ENCODE measurements at regions not wholly inside any gene's neighbourhood (a gene's known extent, or its start where the extent isn't known, plus 50 kb on each side); places are given as distances from the start of the nearest gene placed in this dataset.
A peak's percentile ranks its signal among the peaks of the same experiment; 100 is the strongest.

DNA sequence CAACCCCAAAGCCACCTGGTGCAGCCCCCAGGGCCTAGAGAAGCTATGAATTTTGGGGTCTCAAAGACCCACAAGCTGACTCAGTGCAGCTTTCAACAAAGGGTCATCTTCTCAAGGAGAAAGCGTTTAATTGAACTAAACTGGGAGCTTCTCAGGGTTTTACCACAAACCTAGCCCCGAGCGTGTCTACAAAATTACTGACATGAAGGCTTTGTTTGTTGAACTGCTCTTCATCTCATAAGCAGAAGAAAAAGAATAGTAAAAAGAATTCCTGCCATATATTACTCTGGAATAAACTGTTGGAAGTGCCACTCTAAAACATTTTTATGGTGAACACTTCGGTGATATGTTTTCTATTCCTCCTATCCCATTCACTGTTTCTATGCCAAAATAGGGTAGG, 50.8 kb upstream of the INCENP start:
- no peak for DNase-seq

DNA sequence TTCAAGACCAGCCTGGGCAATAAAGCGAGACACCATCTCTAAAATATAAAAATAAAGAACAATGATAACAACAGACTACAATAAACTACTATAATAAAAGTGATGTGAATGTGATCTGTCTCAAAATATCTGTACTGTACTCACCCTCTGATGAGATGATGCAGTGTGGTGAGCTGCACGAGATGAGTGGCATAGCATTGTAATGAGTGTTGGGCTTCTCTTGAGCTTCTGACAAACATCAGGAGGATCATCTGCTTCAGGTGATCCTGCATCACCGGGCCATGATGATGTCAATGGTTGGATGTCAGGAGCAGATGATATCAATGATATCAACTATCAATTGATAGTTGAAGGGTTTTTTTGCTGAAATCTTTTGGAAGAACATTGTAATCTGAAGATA, 52.4 kb upstream of the INCENP start:
- DNase-seq, result no peak

DNA sequence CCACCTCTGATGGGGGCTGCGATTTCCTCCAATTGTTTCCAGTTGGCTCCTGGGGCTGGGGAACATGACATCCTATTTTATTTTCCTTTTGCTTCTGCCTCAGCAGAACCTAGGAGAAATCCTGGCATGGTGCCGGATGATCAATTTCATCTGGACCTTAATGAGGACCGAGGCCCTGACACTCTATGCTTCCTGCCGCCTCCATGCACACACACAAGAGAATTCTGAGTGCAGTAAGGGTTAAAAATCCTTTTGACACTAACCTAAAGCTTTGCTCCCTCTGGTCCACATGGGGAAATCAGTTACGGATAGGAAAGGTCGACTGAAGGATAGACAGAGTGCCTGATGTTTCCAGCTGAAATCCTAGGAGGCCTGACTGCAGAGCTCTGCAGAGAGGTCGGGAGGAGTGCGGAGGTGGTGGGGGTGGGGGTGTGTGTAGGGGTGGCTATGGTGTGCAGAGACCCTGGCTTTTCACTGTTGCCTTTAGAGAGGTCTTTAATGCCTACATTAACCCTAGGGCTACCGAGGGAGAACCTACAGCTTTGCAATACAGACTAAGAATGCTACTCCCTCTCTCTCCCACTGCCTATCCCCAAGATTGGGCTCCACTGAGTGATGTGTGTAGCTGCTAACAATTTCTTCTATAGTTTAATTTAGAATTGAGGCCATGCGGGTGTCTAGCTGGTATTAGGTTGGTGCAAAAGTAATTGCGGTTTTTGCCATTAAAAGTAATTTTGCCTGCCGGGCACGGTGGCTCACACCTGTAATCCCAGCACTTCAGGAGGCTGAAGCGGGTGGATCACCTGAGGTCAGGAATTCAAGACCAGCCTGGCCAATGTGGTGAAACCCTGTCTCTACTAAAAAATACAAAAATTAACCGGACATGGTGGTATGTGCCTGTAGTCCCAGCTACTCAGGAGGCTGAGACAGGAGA, 53.6 kb upstream of the INCENP start:
- peak; percentile 81 for DNase-seq

DNA sequence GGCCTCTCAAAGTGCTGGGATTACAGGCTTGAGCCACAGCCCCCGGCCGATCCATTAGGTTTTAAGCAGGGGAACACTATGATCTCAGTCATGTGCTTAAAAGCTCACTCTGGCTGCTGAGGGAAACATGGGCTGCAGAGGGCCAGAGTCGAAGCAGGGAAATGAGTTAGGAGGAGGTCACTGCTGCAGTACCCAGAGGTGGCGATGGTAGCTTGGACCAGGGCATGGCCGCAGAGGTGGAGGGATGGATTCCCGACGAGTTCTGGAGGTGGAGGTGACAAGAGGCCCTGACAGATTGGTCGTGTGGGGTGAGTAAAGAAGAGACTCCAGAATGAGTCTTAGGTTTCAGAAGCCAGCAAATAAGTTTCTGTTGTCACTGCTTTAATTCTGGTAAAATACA, 54.4 kb upstream of the INCENP start:
- no peak for DNase-seq

DNA sequence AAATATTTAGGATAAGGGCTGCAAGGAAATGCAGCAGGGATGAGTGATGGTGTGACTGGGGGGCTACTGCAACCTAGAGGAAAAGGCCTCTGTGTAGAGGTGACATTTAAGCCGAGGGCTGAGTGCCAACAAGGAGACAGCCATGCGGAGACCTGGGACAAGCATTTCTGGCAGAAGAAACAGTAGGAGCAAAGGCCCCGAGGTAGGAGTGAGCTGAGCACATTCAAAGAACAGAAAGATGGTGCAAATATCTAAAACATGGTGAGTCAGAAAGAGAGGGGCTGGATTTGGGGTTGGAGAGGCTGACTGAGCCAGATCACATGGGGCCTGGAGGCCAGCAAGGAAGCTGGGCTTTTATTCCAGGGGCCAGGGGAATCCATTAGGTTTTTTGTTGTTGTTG, 55.1 kb upstream of the INCENP start:
- DNase-seq, result no peak

DNA sequence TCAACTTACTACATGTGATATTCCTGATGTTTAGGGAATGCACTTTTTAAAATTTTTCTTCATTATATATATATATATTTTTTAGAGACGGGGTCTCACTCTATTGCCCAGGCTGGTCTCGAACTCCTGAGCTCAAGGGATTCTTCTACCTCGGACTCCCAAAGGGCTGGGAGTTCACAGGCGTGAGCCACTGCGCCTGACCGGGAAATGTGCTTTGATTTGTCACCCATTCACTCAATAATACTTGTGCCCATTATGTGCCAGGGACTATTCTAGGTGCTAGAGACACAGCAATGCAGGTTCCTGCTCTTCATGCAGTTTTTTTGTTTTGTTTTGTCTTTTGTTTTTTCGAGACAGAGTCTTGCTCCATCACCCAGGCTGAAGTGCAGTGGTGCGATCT, 56.1 kb upstream of the INCENP start:
- DNase-seq, result no peak

DNA sequence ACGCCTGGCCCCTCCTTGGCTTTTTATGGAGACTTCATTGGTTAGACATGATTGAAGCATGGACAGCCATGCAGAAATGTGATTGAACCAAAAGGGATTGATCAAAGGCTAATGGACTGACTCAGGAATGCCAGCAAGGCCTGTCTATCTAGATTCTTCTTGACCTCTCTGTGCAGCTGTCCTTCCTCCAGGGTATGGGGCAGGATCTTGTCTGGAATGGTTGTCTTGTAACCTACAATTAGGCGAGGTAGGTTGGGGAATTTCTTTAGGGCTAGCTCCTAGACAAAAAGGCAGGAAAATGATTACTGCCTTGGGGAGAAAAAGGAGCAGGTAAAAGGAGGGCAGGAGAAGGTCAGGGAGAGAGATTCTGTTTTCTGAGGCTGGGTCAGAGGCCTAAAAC, 59.6 kb upstream of the INCENP start:
- DNase-seq, result no peak

DNA sequence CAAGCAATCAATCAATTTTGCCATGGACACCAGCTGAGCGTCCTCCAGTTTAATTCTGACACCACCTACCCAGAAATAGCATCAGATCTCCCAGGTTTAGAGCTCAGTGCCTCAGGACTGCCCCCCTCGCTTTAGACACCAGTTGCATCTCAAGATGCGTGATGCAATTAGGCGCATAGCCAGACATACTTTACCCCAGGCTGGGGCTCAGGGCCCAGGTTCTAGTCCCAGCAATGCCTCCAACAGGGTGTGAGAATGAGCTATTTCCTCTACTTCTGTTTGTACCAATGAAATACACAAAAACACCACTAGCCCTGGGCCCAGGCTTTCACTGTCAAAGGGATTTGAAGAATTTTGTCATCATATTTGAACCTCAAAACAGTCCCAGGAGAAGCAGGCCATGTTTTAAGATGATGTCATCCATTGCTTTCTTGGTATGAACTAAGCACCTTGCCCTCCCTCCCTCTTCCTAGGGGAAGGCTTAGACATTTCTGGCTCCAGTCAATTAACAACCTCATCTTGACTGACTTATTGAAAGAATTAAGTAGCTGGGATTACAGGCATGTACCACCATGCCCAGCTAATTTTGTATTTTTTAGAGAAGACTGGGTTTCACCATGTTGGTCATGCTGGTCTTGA, 61.5 kb upstream of the INCENP start:
- no peak for DNase-seq

DNA sequence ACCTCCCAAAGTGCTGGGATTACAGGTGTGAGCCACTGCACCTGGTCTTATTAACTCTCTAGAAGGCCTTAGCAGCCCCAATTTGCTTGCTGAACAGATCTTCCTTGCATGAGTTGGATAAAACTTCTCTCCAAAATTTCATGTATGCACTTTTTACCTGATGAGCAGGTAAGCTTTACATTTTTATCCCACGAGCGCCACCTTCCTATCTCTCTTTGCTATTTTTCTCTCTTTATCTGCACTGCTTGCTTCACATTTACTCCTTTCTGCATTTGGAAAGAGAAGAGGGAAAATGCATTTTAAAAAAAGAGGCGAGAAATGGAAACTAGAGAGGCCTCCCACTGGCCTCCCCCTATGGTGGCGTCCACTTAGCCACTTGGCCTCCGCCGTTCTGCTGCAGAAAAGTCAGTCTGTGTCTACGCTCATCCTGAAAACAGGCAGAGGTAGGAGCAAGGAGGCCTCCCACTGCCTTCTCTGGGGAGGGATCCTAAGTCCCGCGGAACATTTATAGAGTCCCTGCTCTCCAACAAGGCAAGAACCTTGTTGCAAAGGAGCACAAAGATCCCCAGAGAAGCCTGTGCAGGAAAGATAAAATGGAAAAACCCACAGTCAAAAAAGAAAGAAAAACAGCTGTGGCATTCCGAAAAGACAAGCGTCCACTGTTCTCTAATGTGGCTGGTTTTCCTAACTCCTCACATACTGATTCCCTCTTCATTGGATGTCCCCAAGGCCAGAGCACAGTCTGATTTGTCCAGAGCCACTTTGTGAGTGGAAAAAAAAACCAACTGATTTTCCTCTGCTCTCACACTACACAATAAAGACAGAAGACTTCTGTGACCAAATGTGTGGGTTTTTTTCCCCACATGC, 62.2 kb upstream of the INCENP start:
- no peak for DNase-seq

DNA sequence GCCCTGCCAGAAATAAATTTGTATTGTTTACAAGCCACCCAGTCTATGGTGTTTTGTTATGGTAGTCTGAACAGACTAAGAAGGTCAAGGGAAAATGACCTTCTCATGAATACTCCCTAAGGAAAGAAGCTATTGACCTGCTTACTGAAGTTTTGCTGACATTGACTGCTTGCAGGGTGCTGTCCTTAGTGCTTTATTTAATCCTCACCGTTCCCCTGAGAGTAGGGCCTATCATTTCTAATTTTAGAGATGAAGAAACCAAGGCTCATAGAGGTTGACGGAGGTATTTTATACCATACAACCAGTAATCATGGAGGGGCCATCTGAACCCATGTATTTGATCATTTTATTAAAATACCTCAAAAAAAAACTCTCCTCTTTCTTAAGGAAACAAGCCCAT, 66.7 kb upstream of the INCENP start:
- DNase-seq, result no peak

DNA sequence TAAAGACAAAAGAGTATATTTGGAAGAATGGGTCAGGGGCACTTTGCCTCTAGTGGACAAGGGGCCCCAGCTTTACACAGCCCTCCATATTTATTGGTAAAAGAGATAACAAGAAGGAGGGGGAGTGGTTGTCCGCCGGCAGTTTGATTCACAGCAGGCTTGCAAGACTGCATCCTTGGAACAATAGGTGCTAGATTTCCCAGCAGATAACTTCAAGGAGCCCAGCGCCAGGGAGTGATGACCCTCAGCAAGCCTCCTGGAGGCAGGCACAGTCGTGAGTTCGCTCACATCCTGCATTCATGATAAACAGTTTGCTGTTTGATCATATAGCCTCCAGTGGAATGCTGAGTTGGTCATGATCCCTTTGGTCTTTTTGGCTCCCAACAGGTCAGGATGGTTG, 67.8 kb upstream of the INCENP start:
- no peak for DNase-seq

DNA sequence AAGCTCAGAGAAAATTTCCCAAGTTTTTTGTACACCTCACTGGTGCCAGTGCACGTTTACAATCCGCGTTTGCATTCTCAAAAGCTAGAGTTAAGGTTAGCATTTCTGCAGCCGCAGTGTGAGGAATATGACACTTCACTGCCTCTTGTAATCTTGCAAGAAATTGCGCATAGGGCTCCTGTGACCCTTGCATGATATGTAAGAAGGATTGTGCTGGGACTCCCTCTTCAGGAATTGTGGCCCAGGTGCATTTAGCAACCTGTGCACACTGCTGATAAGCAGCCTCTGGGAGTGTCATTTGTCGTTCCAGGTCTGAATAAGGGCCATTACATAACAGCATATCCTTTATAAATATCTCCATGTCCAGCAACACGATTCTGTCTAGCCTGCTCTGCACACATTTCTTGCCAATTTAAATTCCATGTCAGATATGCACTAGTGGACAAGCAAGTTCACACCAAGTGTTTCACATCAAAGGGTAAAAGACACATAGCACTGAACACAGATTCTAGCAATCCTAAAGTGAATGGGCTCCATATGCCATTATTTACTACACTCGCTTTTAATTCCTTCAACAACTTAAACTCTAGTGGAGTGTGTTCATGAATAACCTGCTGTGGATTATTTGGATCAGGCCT, 69.2 kb upstream of the INCENP start:
- DNase-seq, result no peak

DNA sequence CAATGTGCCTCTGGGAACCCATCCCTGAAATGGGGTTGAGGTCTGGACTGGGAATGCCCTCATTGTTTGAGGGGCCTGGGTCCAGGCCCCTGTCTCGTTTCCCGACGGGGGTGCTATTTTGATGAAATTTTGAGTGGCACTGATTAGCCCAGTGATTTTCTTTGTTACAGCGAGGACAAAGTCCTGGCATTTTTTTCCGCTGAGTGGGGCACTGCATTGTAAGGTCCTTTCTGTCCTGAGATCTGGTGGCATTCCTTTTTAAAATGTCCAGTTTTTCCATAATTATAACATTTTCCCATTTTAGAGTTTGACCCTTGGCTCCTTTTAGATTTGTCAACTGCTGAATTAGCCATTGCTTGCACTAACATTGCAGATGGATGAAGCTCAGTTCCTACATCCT, 69.7 kb upstream of the INCENP start:
- DNase-seq, result no peak

DNA sequence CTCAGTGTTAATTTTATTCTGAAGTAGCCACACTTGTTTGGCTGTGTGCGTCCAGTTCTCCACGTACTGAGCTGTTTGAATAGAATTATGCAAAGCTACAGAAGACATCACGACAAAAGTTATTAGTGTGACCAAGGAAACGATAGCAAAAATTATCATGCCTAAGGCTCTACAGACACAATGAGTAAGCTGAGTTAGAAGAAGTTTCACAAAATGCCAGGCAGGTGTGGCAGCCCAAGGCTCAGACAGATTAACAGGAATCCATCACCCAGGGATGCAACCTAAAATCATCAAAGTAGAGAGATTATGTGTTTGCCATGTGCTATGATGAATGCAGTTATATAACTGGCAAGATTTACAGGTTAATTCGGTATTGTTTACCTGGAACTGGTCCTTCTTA, 73.1 kb upstream of the INCENP start:
- DNase-seq, result no peak

DNA sequence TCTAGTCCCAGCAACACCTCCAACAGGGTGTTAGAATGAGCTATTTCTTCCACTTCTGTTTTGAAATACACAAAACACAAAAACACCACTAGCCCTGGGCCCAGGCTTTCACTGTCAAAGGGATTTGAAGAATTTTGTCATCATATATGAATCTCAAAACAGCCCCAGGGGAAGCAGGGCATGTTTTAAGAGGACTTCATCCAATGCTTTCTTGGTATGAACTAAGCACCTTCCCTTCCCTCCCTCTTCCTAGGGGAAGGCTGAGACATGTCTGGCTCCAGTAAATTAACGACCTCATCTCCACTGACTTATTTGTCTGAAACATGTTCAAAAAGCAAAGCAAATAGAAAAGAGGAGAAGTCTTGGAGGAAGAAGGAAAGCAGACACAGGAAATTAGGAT, 75.7 kb upstream of the INCENP start:
- peak; percentile 38 for DNase-seq

DNA sequence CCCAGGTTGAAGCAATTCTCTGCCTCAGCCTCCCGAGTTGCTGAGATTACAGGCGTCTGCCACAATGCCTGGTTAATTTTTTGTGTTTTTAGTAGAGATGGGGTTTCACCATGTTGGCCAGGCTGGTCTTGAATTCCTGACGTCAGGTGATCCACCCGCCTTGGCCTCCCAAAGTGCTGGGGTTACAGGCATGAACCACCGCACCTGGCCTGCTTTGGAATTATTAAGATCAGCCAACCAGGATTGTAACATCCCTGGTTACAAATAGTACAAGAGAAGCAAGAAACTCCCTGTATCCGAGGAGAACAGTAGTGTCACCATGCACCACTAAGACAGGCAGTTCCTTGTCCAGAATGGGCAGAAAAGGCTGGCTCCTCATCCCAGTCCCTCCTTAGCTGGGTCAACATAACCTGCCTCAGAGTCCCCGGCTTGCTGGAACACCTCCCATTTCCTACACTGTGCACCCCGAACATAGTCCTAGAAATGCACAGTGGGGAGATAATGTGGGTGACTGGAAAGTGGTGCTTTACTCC, 77.2 kb upstream of the INCENP start:
- no peak for DNase-seq

DNA sequence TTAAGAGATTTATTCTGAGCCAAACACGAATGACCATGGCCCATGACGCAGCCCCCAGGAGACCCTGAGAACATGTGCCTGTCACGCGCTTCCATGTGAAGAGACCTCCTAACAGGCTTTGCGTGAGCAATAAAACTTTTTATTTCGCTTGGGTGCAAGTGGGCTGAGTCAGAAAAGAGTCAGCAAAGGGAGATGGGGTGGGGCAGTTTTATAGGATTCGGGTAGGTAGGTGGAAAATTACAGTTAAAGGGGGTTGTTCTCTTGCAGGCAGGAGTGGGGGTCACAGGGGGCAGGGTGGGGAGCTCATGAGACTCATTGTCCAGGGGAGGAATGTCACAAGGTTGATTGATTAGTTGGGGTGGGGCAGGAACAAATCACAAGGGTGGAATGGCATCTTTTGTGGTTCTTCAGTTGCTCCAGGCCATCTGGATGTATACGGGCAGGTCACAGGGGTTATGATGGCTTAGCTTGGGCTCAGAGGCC, 77.2 kb upstream of the FTH1 start:
- DNase-seq, result peak; percentile 23

DNA sequence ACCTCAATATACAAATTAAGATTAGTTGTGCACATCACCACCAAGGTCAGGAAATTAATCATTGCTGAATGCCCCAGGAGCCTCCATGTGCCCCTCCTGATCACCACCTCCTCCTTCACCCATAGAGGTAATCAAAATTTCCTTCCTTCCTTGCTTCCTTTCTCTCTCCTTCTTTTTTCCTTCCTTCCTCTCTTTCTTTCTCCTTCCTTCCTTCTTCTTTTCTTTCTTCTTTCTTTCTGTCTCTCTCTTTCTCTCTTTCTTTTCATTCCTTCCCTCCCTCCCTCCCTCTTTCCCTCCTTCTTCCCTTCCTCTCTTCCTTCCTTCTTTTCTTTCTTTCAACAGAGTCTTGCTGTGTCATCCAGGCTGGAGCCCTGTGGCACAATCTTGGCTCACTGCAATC, 67.9 kb upstream of the FTH1 start:
- DNase-seq, result no peak

DNA sequence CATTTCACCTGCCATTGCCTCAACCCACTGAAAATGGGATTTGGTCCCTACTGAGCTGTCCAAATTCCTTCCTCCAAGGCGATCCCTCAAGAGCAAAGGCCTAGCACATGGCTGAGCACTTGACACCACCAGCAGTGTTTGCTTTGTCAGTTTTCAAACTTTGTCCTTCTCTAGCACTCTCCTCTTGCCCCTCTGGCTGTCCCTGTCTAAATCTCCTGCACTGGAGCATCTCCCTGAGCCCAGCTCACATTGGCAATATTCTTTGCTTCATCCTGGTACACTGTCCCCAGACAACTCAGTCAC, 66.6 kb upstream of the FTH1 start:
- no peak for DNase-seq

DNA sequence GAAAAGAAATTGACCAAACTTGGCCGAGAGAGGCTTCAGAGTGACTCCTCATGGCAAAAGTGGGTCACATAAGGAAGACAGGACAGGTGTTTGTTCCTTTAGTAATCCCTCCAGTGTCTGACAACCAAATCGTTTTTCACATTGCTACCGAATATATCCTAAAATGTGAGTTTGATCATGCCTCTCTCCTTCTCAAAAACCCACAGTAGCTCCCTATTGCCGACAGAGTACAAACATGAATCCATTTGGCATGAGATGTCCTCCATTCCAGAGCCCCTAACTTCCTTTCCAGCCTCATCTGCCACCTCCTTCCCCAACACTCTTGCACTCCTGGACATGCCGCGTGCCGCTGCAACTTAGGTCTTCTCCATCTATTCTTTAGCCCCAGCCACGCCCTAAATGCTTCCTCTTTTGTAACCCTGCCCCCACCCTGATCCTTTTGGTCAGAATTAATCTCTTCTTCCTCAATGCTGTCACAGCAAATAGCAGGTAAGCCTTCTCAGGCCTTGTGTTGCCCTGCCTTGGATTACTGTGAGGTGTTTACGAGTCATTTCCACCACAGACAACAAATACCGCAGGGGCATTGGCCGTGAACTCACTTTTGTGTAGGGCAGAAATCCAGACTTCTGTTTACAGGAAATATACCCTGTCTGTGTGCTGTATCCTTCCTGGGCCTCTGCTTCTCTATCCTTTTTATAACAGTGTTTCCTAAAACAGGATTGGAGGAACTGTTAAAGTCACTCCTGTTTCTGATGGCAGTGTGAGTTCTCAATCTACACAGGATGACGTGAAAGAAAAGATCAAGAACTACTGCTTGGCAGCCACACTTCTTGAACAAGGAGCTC, 66.0 kb upstream of the FTH1 start:
- DNase-seq, result no peak

DNA sequence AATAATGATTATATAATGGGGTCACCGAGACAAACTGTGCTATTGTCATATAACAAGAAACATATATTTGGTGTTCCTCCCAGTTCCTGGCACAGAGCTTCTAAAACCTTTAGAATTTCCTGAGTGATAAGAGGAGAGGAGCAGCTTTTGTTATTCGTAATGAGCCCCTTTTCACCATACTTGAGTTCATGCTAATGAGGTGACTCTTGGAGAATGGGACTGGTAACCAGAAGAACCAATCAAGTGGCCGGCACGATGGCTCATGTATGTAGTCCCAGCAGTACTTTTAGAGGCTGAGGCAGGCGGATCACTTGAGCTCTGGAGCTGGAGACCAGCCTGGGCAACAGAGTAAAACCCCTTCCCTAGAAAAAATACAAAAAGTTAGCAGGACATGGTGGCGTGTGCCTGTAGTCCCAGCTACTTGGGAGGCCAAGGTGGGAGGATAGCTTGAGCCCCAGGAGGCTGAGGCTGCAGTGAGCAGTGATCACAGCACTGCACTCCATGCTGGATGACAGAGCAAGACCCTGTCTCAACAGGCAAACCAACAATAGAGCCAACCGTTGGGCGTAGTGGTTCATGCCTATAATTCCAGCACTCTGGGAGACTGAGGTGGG, 62.7 kb upstream of the FTH1 start:
- no peak for DNase-seq
